ENCODE measurements at regions not wholly inside any gene's neighbourhood (a gene's known extent, or its start where the extent isn't known, plus 50 kb on each side); places are given as distances from the start of the nearest gene placed in this dataset.

DNA sequence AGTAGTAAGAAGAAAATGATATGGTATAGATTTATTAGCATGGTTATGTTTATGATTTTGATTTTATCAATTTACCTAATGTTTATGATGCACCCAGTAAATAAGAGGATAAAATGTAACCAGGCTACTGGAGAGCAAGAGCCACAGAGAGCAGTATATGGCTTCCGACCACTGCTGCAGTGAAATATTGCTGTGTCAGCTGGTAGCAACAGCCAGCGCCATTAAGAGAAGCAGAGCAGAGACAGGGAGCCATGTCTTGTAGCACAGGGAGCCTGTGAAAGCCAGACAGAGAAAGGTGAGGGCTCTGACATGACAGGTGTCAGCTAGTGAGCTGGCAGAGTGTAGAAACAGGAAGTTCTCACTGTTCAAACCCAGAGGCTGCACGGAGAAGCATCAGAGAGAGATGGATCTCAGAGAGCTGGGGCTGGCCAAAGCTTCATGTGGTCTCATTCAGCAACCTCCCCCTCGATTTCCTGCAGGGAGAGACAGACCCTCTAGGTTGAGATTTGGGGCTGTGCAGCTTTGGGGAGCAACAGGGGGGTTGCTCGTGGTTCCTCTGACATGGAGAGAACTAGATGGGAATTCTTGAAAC, 202.1 kb downstream of the MED10 start:
- ChIA-PET CTCF (no interaction called here), POLR2A (no interaction called here)
- Mint-ChIP-seq H3K27me3 (peaks cover 6% of the 10 kb centered on the region), H3K4me3 (no peak overlapping the region), H3K4me1 (no peaks in the 10 kb centered on the region), H3K36me3 (ENCODE audit: low read depth) (no peaks in the 10 kb centered on the region), H3K27ac (no peak overlapping the region), H3K9me3 (peaks cover 2% of the 10 kb centered on the region)
- no peak for TF ChIP-seq CTCF (IDR thresholded peaks at IDR 0.05)
- ATAC-seq (ENCODE audit: low read depth): no peak
- no peak for DNase-seq
- intact Hi-C loops (cut with micrococcal nuclease): no loop called here

- no peaks in the 10 kb centered on the region for H3K36me3 Mint-ChIP-seq (ENCODE audit: low read depth)
- H3K27ac Mint-ChIP-seq: no peak overlapping the region
- H3K4me1 Mint-ChIP-seq: no peaks in the 10 kb centered on the region
- H3K9me3 Mint-ChIP-seq: peaks cover 2% of the 10 kb centered on the region
- ATAC-seq (ENCODE audit: low read depth) (no peak), DNase-seq (no peak)
- no peak overlapping the region for H3K4me3 Mint-ChIP-seq
- CTCF ChIA-PET: no interaction called here
- no peak for TF ChIP-seq CTCF (IDR thresholded peaks at IDR 0.05)
- H3K27me3 Mint-ChIP-seq: no peaks in the 10 kb centered on the region
- POLR2A ChIA-PET: no interaction called here
- intact Hi-C loops (cut with micrococcal nuclease): no loop called here
Observed at GRCh38 chr5:6175172-6175854, 203.0 kb downstream of the MED10 start.

DNA sequence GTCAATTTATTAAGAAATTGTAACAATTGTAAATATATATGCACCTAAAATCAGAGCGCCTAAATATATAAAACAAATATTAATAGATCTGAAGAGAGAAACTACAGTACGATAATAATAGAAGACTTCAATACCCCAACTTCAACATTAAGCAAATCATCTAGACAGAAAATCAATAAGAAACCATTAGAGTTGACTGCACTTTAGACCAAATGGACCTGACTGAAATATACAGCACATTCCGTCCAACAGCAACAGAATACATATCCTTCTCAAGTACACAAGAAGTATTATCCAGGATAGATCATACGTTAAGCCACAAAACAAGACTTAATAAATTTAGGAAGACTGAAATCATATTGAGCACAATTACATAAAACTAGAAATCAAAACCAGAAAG, 208.7 kb downstream of the MED10 start:
- ATAC-seq (ENCODE audit: low read depth): no peak
- no peaks in the 10 kb centered on the region for H3K4me1 Mint-ChIP-seq
- intact Hi-C loops (cut with micrococcal nuclease): no loop called here
- ChIA-PET POLR2A (no interaction called here), CTCF (no interaction called here)
- H3K4me3 Mint-ChIP-seq: no peak overlapping the region
- DNase-seq: no peak
- H3K27me3 Mint-ChIP-seq: peaks cover 3% of the 10 kb centered on the region
- H3K9me3 Mint-ChIP-seq: peaks cover 2% of the 10 kb centered on the region
- H3K27ac Mint-ChIP-seq: no peak overlapping the region
- no peak for TF ChIP-seq CTCF (IDR thresholded peaks at IDR 0.05)
- no peaks in the 10 kb centered on the region for H3K36me3 Mint-ChIP-seq (ENCODE audit: low read depth)

- ATAC-seq (ENCODE audit: low read depth): no peak
- H3K9me3 Mint-ChIP-seq: no peaks in the 10 kb centered on the region
- ChIA-PET POLR2A (no interaction called here), CTCF (no interaction called here)
- no peak for DNase-seq
- H3K27me3 Mint-ChIP-seq: peaks cover 12% of the 10 kb centered on the region
- no peak overlapping the region for H3K27ac Mint-ChIP-seq
- no peak for TF ChIP-seq CTCF (IDR thresholded peaks at IDR 0.05)
- H3K36me3 Mint-ChIP-seq (ENCODE audit: low read depth): no peaks in the 10 kb centered on the region
- intact Hi-C loops (cut with micrococcal nuclease): no loop called here
- H3K4me1 Mint-ChIP-seq: no peaks in the 10 kb centered on the region
- no peak overlapping the region for H3K4me3 Mint-ChIP-seq
Observed at GRCh38 chr5:6166698-6167394, 211.5 kb downstream of the MED10 start.

- CTCF ChIA-PET: no interaction called here
- no peak overlapping the region for H3K27ac Mint-ChIP-seq
- DNase-seq (no peak), ATAC-seq (ENCODE audit: low read depth) (no peak)
- H3K36me3 Mint-ChIP-seq (ENCODE audit: low read depth): no peaks in the 10 kb centered on the region
- H3K27me3 Mint-ChIP-seq: peaks cover 9% of the 10 kb centered on the region
- intact Hi-C loops (cut with micrococcal nuclease): no loop called here
- no peak overlapping the region for H3K4me3 Mint-ChIP-seq
- POLR2A ChIA-PET: no interaction called here
- H3K4me1 Mint-ChIP-seq: no peaks in the 10 kb centered on the region
- TF ChIP-seq CTCF (IDR thresholded peaks at IDR 0.05): no peak
- no peaks in the 10 kb centered on the region for H3K9me3 Mint-ChIP-seq
Observed at GRCh38 chr5:6163913-6164312, 214.4 kb downstream of the MED10 start.
